ENCODE measurements at regions not wholly inside any gene's neighbourhood (a gene's known extent, or its start where the extent isn't known, plus 50 kb on each side); places are given as distances from the start of the nearest gene placed in this dataset.
A peak's percentile ranks its signal among the peaks of the same experiment; 100 is the strongest.

- Histone ChIP-seq H3K14ac (ENCODE audit: low read length) (peak overlapping the region; percentile 11), H3K23ac (ENCODE audit: low read length) (no peak overlapping the region), H4K12ac (ENCODE audit: low read depth, low read length) (no peak overlapping the region), H3K9ac (ENCODE audit: low read length) (no peak overlapping the region), H3K36me3 (ENCODE audit: control insufficient read depth in 1 of 2, insufficient read depth in 2 of 2, low read length in 2 of 2) (no peaks in the 10 kb centered on the region), H3K27ac (ENCODE audit: low read depth, low read length) (no peak overlapping the region), H4K91ac (ENCODE audit: low read depth, low read length) (peak overlapping the region; percentile 65), H4K8ac (ENCODE audit: low read depth, low read length) (no peak overlapping the region), H3K79me2 (ENCODE audit: control insufficient read depth, insufficient read depth, low read length, poor library complexity) (peaks cover 3% of the 10 kb centered on the region), H3K4me1 (ENCODE audit: control insufficient read depth in 1 of 2, insufficient read depth in 2 of 2, low read length in 2 of 2) (peaks cover 39% of the 10 kb centered on the region in 2 experiments), H2AFZ (ENCODE audit: insufficient read depth, low read length, poor library complexity) (no peak overlapping the region), H3K18ac (ENCODE audit: low read length) (peak overlapping the region; percentile 22), H2BK12ac (ENCODE audit: low read length) (no peak overlapping the region), H3K4me2 (ENCODE audit: low read length) (no peak overlapping the region), H3K27me3 (ENCODE audit: insufficient read depth, low read length) (no peaks in the 10 kb centered on the region), H3K4me3 (ENCODE audit: low read depth, low read length) (no peak overlapping the region), H2BK5ac (ENCODE audit: low read depth, low read length, poor library complexity) (no peak overlapping the region), H3K4ac (ENCODE audit: low read depth, low read length) (peak overlapping the region; percentile 10), H3K79me1 (ENCODE audit: low read length) (peaks cover 26% of the 10 kb centered on the region), H2AK5ac (ENCODE audit: low read length) (peak overlapping the region; percentile 36), H3K9me3 (ENCODE audit: insufficient read depth, low read depth, low read length) (no peaks in the 10 kb centered on the region), H2BK120ac (ENCODE audit: insufficient read depth, low read length, poor library complexity) (peak overlapping the region; percentile 54)
- no CpG with 5 or more reads among the region's 8 CpGs for WGBS (ENCODE audit: extremely low coverage, insufficient coverage, insufficient read length)
- DNase-seq = no peak
Measured at GRCh38 chr16:85473323-85473722, 139.8 kb upstream of the GSE1 start.

GRCh38 chr16:85473909-85474620 lies 139.1 kb upstream of the GSE1 start:
- Histone ChIP-seq H3K23ac (ENCODE audit: low read length) (no peak overlapping the region), H3K4me2 (ENCODE audit: low read length) (no peak overlapping the region), H2AK5ac (ENCODE audit: low read length) (peak overlapping the region; percentile 49), H2BK12ac (ENCODE audit: low read length) (no peak overlapping the region), H3K79me2 (ENCODE audit: control insufficient read depth, insufficient read depth, low read length, poor library complexity) (peaks cover 3% of the 10 kb centered on the region), H2BK120ac (ENCODE audit: insufficient read depth, low read length, poor library complexity) (peak overlapping the region; percentile 56), H3K27me3 (ENCODE audit: insufficient read depth, low read length) (no peaks in the 10 kb centered on the region), H3K4ac (ENCODE audit: low read depth, low read length) (no peak overlapping the region), H3K9ac (ENCODE audit: low read length) (no peak overlapping the region), H2AFZ (ENCODE audit: insufficient read depth, low read length, poor library complexity) (no peak overlapping the region), H3K14ac (ENCODE audit: low read length) (peak overlapping the region; percentile 48), H3K4me1 (ENCODE audit: control insufficient read depth in 1 of 2, insufficient read depth in 2 of 2, low read length in 2 of 2) (peaks cover 39% of the 10 kb centered on the region in 2 experiments), H3K4me3 (ENCODE audit: low read depth, low read length) (no peak overlapping the region), H3K18ac (ENCODE audit: low read length) (no peak overlapping the region), H3K27ac (ENCODE audit: low read depth, low read length) (peak overlapping the region; percentile 7), H3K79me1 (ENCODE audit: low read length) (peaks cover 26% of the 10 kb centered on the region), H3K9me3 (ENCODE audit: insufficient read depth, low read depth, low read length) (no peaks in the 10 kb centered on the region), H2BK5ac (ENCODE audit: low read depth, low read length, poor library complexity) (no peak overlapping the region), H4K8ac (ENCODE audit: low read depth, low read length) (peak overlapping the region; percentile 21), H4K12ac (ENCODE audit: low read depth, low read length) (no peak overlapping the region), H3K36me3 (ENCODE audit: control insufficient read depth in 1 of 2, insufficient read depth in 2 of 2, low read length in 2 of 2) (no peaks in the 10 kb centered on the region), H4K91ac (ENCODE audit: low read depth, low read length) (peak overlapping the region; percentile 58)
- DNase-seq = peak; percentile 42 to 73
- no CpG with 5 or more reads among the region's 21 CpGs for WGBS (ENCODE audit: extremely low coverage, insufficient coverage, insufficient read length)

- Histone ChIP-seq H3K27ac (ENCODE audit: low read depth, low read length) (peak overlapping the region; percentile 14), H3K79me2 (ENCODE audit: control insufficient read depth, insufficient read depth, low read length, poor library complexity) (peaks cover 3% of the 10 kb centered on the region), H2BK12ac (ENCODE audit: low read length) (peak overlapping the region; percentile 41), H4K8ac (ENCODE audit: low read depth, low read length) (peak overlapping the region; percentile 31), H3K4ac (ENCODE audit: low read depth, low read length) (no peak overlapping the region), H3K4me1 (ENCODE audit: control insufficient read depth in 1 of 2, insufficient read depth in 2 of 2, low read length in 2 of 2) (peaks cover 39% of the 10 kb centered on the region in 2 experiments), H4K91ac (ENCODE audit: low read depth, low read length) (peak overlapping the region; percentile 58), H2AFZ (ENCODE audit: insufficient read depth, low read length, poor library complexity) (no peak overlapping the region), H3K9me3 (ENCODE audit: insufficient read depth, low read depth, low read length) (no peaks in the 10 kb centered on the region), H2BK5ac (ENCODE audit: low read depth, low read length, poor library complexity) (peak overlapping the region; percentile 65), H3K36me3 (ENCODE audit: control insufficient read depth in 1 of 2, insufficient read depth in 2 of 2, low read length in 2 of 2) (no peaks in the 10 kb centered on the region), H3K9ac (ENCODE audit: low read length) (no peak overlapping the region), H3K18ac (ENCODE audit: low read length) (peak overlapping the region; percentile 69), H3K4me3 (ENCODE audit: low read depth, low read length) (no peak overlapping the region), H3K4me2 (ENCODE audit: low read length) (no peak overlapping the region), H3K14ac (ENCODE audit: low read length) (peak overlapping the region; percentile 53), H3K23ac (ENCODE audit: low read length) (no peak overlapping the region), H2BK120ac (ENCODE audit: insufficient read depth, low read length, poor library complexity) (peak overlapping the region; percentile 56), H3K27me3 (ENCODE audit: insufficient read depth, low read length) (no peaks in the 10 kb centered on the region), H2AK5ac (ENCODE audit: low read length) (no peak overlapping the region), H3K79me1 (ENCODE audit: low read length) (peaks cover 26% of the 10 kb centered on the region), H4K12ac (ENCODE audit: low read depth, low read length) (no peak overlapping the region)
- WGBS (ENCODE audit: extremely low coverage, insufficient coverage, insufficient read length) = no CpG with 5 or more reads among the region's 9 CpGs
- DNase-seq = peak in 1 of 2 donors; percentile 37
Measured at GRCh38 chr16:85474621-85475217, 138.4 kb upstream of the GSE1 start.

DNA sequence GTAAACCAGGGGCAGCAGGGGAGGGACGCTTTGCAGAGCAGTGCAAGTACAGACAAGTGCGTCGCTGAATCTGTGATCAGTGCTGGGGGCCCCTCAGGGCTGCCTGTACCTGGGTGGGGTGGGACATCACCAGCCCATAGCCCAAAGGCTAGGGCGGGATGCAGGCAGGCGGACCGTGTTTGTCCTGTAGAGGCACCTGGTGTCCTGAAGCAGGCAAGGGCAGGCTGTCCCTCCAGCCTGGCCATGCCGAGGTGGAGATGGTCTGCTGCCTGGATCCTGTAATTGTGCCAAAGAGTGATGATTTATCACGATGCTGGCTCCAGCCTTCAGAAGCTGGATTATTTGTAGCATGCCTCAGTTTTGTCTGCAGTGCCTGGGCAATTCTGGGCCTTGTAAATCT lies 137.9 kb upstream of the GSE1 start:
- no peak overlapping the region for H2AK5ac ChIP-seq (ENCODE audit: low read length)
- WGBS (ENCODE audit: extremely low coverage, insufficient coverage, insufficient read length) = no CpG with 5 or more reads among the region's 8 CpGs

More for the DNA sequence above, 137.9 kb upstream of the GSE1 start:
- Histone ChIP-seq H3K79me1 (ENCODE audit: low read length) (peaks cover 23% of the 10 kb centered on the region), H4K91ac (ENCODE audit: low read depth, low read length) (peak overlapping the region; percentile 58), H3K14ac (ENCODE audit: low read length) (peak overlapping the region; percentile 53), H2BK120ac (ENCODE audit: insufficient read depth, low read length, poor library complexity) (peak overlapping the region; percentile 56), H3K9me3 (ENCODE audit: insufficient read depth, low read depth, low read length) (no peaks in the 10 kb centered on the region), H3K4me3 (ENCODE audit: low read depth, low read length) (no peak overlapping the region), H3K18ac (ENCODE audit: low read length) (no peak overlapping the region), H3K4ac (ENCODE audit: low read depth, low read length) (no peak overlapping the region), H3K27me3 (ENCODE audit: insufficient read depth, low read length) (no peaks in the 10 kb centered on the region), H3K27ac (ENCODE audit: low read depth, low read length) (peak overlapping the region; percentile 48), H4K12ac (ENCODE audit: low read depth, low read length) (no peak overlapping the region), H2BK5ac (ENCODE audit: low read depth, low read length, poor library complexity) (no peak overlapping the region), H3K9ac (ENCODE audit: low read length) (no peak overlapping the region), H2AFZ (ENCODE audit: insufficient read depth, low read length, poor library complexity) (no peak overlapping the region), H3K36me3 (ENCODE audit: control insufficient read depth in 1 of 2, insufficient read depth in 2 of 2, low read length in 2 of 2) (no peaks in the 10 kb centered on the region), H4K8ac (ENCODE audit: low read depth, low read length) (peak overlapping the region; percentile 31), H2BK12ac (ENCODE audit: low read length) (no peak overlapping the region), H3K4me2 (ENCODE audit: low read length) (no peak overlapping the region), H3K23ac (ENCODE audit: low read length) (no peak overlapping the region), H3K79me2 (ENCODE audit: control insufficient read depth, insufficient read depth, low read length, poor library complexity) (peaks cover 3% of the 10 kb centered on the region), H3K4me1 (ENCODE audit: control insufficient read depth in 1 of 2, insufficient read depth in 2 of 2, low read length in 2 of 2) (peaks cover 39% of the 10 kb centered on the region in 2 experiments)
- DNase-seq = peak; percentile 95

Data from trophoblast cell (in vitro differentiated cells and primary cell).